SH-SY5Y (cell line): ENCODE measurements at regions not wholly inside any gene's neighbourhood (a gene's known extent, or its start where the extent isn't known, plus 50 kb on each side); places are given as distances from the start of the nearest gene placed in this dataset.

ENCODE experiments used
- GATA2 ChIP-seq: IDR thresholded peaks from 2 replicates; pipeline ENCODE4 v1.6.1; 2011; ENCODE audit warnings: mild to moderate bottlenecking, low read depth, low read length
- GATA3 ChIP-seq: IDR thresholded peaks from 2 replicates; pipeline ENCODE4 v1.6.1; 2011; ENCODE audit warnings: low read depth, mild to moderate bottlenecking, low read length, moderate library complexity

GRCh38 chr2:184268900-184269477 is 329.3 kb upstream of the ZNF804A start:
- TF ChIP-seq GATA2 (no peak), GATA3 (no peak)
